ENCODE measurements at regions not wholly inside any gene's neighbourhood (a gene's known extent, or its start where the extent isn't known, plus 50 kb on each side); places are given as distances from the start of the nearest gene placed in this dataset.

- TF ChIP-seq CTCF (IDR thresholded peaks at IDR 0.05; ENCODE audit: poor library complexity, severe bottlenecking) (no peak), POLR2AphosphoS5 (IDR thresholded peaks at IDR 0.05) (no peak), SMC3 (conservative IDR thresholded peaks at IDR 0.05; ENCODE audit: poor library complexity) (no peak), EZH2 (IDR thresholded peaks at IDR 0.05; ENCODE audit: borderline replicate concordance, insufficient read depth, low read length, poor library complexity, severe bottlenecking) (no peak), REST (IDR thresholded peaks at IDR 0.05; ENCODE audit: borderline replicate concordance) (no peak), RAD21 (conservative IDR thresholded peaks at IDR 0.05) (no peak), MXI1 (conservative IDR thresholded peaks at IDR 0.05; ENCODE audit: poor library complexity, severe bottlenecking) (no peak), EP300 (conservative IDR thresholded peaks at IDR 0.05; ENCODE audit: poor library complexity, severe bottlenecking) (no peak), TAF1 (IDR thresholded peaks at IDR 0.05; ENCODE audit: low read depth) (no peak)
Observed at GRCh38 chr19:29442094-29442493, 83.7 kb upstream of the VSTM2B start.

All from neural cell (in vitro differentiated cells).